ENCODE measurements at regions not wholly inside any gene's neighbourhood (a gene's known extent, or its start where the extent isn't known, plus 50 kb on each side); places are given as distances from the start of the nearest gene placed in this dataset.

- no peaks in the 10 kb centered on the region for H3K9me3 Mint-ChIP-seq
- H3K4me3 Mint-ChIP-seq: no peak overlapping the region
- TF ChIP-seq CTCF (IDR thresholded peaks at IDR 0.05): no peak
- H3K4me1 Mint-ChIP-seq (ENCODE audit: low read depth): peaks cover 46% of the 10 kb centered on the region
- no peaks in the 10 kb centered on the region for H3K36me3 Mint-ChIP-seq (ENCODE audit: low read depth)
- no peak for DNase-seq
- peaks cover 9% of the 10 kb centered on the region for H3K27me3 Mint-ChIP-seq (ENCODE audit: insufficient read depth)
- H3K27ac Mint-ChIP-seq: no peak overlapping the region
Measured at GRCh38 chr13:97110936-97111335, 111.2 kb upstream of the MBNL2 start.

GRCh38 chr13:97111756-97112155 is 110.4 kb upstream of the MBNL2 start:
- Mint-ChIP-seq H3K9me3 (no peaks in the 10 kb centered on the region), H3K4me1 (ENCODE audit: low read depth) (peaks cover 52% of the 10 kb centered on the region), H3K27me3 (ENCODE audit: insufficient read depth) (peaks cover 12% of the 10 kb centered on the region), H3K36me3 (ENCODE audit: low read depth) (no peaks in the 10 kb centered on the region), H3K4me3 (no peak overlapping the region), H3K27ac (no peak overlapping the region)
- no peak for TF ChIP-seq CTCF (IDR thresholded peaks at IDR 0.05)
- no peak for DNase-seq

DNA sequence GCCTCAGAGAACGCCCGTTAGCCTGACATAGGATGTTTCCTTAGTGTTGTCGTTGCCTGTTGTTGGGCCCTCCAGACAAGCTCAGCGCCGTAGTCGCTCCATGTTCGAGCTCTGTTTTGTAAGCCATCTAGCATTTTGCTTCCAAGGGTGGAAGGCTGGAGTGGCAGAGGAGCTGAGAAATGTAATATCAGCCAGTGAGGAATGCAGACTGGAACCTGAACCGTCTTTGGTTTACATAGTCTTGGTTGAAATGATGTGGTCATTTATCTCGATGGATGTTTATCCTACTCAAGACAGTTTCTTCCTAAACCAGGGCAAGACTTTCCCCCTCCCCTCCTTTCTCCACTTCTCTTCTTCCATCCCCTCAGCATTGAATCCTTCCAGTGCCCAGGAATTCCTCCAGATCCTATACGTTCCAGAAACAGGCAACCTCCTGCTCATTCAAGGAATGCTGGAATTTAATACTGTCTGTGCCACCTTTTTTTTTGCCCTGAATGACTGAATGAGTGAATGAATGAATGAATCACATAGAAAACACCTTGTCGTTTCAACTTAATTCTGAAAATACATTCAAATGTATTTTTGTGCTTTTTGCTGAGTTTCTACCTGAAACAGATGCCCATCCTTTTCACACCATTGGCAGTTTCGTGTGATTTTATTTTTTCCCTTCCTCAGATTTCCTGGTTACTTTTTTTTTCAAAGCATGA is 109.5 kb upstream of the MBNL2 start:
- Mint-ChIP-seq H3K36me3 (ENCODE audit: low read depth) (no peaks in the 10 kb centered on the region), H3K4me3 (no peak overlapping the region), H3K27ac (no peak overlapping the region), H3K4me1 (ENCODE audit: low read depth) (peaks cover 54% of the 10 kb centered on the region), H3K9me3 (no peaks in the 10 kb centered on the region), H3K27me3 (ENCODE audit: insufficient read depth) (peaks cover 12% of the 10 kb centered on the region)
- no peak for TF ChIP-seq CTCF (IDR thresholded peaks at IDR 0.05)
- DNase-seq: no peak

DNA sequence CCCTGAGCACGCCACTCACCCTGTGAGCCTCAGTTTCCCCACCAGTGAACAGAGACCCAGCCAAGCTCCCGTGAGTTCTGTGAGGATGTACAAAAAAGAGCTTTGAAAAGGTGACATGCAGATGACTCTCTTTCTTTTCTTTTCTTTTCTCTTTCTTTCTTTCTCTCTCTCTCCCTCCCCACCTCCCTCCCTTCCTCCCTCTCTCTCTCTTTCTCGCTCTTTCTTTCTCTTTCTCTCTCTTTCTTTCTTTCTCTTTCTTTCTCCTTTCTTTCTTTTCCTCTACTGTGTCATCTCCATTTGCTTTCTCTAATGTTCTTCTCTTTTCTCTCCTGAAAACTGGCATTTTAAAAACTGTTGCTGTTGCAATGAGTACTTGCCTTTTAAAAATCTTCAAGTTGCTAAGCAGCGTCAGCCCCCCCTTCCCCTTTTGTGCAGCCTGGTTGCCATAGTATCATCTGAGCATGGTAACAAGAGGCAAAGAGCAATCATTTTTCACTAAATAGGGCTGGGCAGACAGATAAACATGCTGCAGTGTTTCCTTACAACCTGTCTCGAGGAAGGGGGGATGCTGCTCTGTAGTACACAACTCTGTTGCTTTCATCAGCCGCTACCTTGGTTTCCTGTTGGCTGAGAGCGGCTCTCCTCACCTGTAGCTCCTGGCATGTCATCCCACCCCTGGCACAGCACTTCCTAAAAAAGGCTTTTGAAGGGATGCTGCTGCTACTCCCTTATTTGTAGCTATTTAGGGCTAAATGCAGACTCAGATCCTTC is 108.7 kb upstream of the MBNL2 start:
- Mint-ChIP-seq H3K27ac (no peak overlapping the region), H3K36me3 (ENCODE audit: low read depth) (no peaks in the 10 kb centered on the region), H3K9me3 (no peaks in the 10 kb centered on the region), H3K4me3 (no peak overlapping the region), H3K27me3 (ENCODE audit: insufficient read depth) (peaks cover 12% of the 10 kb centered on the region), H3K4me1 (ENCODE audit: low read depth) (peaks cover 54% of the 10 kb centered on the region)
- no peak for TF ChIP-seq CTCF (IDR thresholded peaks at IDR 0.05)
- DNase-seq: no peak

DNA sequence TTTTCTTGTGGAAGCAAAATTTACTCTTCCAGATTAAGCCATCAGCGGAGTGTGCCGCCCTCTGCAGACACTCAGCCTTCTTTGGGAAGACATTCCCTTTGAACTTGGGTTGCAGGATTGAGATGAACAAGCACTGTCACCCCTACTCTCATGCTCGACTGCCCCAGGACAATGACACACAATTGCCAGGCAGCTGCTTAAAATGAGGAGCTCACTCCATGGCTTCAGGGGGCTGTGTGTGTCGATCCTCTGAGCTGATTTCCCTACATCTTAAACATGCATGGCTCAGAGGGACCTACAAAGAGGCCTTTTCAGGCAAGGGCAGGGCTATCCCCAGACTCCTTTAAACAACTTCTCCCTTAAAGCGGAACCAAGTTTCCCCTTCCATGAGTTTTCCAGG is 107.5 kb upstream of the MBNL2 start:
- Mint-ChIP-seq H3K9me3 (no peaks in the 10 kb centered on the region), H3K27me3 (ENCODE audit: insufficient read depth) (peaks cover 12% of the 10 kb centered on the region), H3K4me3 (no peak overlapping the region), H3K4me1 (ENCODE audit: low read depth) (peaks cover 45% of the 10 kb centered on the region), H3K36me3 (ENCODE audit: low read depth) (no peaks in the 10 kb centered on the region), H3K27ac (no peak overlapping the region)
- TF ChIP-seq CTCF (IDR thresholded peaks at IDR 0.05): no peak
- no peak for DNase-seq
